HG03378 (cell line): ENCODE measurements at regions not wholly inside any gene's neighbourhood (a gene's known extent, or its start where the extent isn't known, plus 50 kb on each side); places are given as distances from the start of the nearest gene placed in this dataset.
"Not testable (repeated sequence)": the region's sequence is repeated elsewhere in the genome, so short reads cannot be mapped to it uniquely, and the experiment has no call there.

ENCODE experiments used
- ATAC-seq: cut with Tn5 transposase; IDR thresholded peaks from one replicate; pipeline ENCODE4 v1.9.1; 2021; ENCODE audit warnings: mild to moderate bottlenecking, moderate library complexity; ENCODE audit not compliant: unreplicated experiment

DNA sequence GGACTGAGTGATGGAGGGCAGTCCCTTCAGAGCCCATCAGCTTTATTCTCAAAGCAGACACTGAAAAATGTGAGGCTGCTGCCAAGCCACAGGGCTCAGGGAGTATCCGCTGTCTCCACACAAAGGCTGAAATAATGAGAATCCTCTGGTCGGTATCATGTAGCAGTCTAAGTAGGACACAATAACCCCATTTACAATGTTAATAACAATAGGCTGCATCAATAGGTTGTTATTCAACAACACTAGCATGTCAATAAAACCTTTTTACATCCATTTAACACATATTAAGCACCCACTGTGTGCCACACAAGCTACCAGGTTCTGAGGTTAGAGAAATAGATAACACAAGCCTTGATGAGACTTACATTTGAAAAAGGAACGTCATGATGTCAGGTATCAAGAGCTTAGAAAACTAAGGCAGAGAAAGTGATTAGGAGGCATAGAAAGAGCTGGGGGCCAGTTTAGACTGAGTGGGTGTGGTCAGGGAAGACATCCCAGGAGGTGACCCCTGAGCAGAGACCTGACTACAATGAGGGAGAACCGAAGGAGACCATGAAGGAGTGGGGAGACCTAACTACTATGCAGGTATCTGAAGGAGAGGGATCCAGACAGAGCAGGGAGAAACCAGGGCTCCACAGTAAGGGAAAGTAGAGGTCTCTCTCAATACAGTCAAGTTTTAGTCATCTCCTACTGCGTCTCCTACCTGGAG is 140.1 kb upstream of the GRIA1 start:
- ATAC-seq, result no peak

DNA sequence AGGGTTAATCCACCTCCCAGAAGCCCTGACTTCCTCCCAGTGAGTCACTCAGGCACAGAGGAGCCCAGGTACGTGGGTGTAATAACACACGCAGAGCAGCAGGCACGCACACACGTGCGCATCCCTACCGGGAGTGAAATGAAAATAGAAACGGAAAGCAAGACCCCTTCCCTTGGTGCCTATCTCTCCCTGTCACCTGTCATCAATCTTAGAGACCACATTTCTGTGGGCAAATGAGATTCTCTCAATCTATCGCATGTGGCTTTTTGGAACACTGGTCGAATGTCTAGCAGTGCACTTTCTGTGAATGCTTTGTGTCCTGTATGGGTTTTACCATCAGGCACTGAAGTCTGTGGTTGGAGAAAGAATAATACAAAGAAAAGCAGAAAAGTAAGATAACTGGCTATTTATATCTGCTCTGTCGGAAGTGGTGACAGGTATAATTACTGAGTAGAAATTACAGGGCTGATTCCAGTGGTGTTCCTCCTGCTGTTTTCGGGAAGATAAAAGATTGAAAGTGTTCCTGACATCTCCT is 137.7 kb upstream of the GRIA1 start:
- ATAC-seq, result peak; percentile 77

DNA sequence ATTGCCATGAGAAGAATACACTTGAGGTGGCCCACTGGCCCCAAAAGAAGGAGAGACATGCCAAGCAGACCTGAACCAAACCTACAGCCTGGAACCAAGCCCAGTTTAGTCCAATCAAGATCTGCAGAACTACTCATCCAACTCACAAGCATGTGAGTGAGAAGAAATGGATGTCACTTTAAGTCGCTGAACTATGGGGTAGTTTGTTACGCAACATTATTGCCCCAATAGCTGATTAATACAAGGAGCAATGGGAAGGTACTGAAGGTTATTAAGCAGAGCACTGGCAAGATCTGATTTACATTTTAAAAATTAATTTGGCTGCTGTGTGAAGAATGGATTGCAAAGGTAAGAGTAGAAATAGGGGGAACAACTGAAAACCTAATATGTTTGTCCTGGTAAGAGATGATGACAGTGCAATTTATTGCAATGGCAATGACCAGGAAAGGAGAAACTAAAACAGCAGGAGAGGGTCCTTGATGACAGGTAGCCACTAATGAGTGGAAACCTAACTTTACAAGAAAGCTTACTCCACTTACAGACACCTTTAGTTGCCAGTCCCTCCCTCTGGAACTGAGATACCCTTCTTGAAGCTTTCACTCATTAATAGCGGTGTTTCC is 132.9 kb upstream of the GRIA1 start:
- ATAC-seq, result no peak

DNA sequence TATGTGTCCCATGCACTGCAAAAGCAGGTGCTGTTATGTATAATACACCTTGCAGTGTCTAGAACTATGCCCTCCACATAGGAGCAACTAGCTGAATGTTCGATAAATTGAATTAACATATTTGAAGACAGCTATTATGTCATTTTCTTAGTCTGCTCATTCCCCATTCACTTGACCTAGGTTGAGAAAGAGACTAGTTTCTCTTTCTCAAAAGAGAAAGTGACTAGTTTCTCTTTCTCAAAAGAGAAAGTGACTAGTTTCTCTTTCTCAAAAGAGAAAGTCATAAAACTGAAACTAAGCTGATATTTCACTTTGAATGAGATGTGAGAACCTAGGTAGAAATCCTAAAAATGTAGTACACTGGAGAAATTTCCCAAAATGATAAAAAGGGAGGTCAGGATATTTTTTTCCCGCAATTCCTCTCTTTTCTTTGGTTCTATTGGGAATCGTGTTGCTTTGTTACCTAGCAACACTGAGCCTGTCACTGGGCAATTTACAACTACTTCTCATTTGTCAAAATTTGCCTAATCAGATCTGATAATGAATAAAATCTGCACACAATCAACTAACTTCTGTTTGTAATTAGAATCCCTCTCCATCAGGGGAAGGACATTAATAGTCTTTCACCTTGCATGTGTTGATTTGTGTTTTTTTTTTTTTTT is 132.0 kb upstream of the GRIA1 start:
- peak; percentile 96 for ATAC-seq

DNA sequence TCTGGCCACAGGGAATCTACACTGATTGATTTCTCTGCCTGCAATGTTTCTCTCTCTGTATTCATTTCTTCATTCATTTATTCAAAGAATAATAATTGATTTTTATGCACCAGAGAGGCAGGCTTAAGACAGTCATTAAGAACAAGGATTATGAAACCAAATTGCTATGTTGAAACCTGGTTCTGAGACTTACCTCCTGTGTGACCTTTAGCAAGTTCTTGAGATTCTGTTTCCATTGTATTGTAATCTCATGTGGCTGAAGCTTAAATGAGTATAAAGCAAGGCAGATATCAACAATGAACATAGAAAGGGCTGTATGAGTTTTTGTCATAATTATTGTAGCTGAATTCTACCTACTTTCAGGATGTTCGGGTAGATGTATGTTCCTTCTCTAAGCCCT is 129.6 kb upstream of the GRIA1 start:
- ATAC-seq, result no peak

DNA sequence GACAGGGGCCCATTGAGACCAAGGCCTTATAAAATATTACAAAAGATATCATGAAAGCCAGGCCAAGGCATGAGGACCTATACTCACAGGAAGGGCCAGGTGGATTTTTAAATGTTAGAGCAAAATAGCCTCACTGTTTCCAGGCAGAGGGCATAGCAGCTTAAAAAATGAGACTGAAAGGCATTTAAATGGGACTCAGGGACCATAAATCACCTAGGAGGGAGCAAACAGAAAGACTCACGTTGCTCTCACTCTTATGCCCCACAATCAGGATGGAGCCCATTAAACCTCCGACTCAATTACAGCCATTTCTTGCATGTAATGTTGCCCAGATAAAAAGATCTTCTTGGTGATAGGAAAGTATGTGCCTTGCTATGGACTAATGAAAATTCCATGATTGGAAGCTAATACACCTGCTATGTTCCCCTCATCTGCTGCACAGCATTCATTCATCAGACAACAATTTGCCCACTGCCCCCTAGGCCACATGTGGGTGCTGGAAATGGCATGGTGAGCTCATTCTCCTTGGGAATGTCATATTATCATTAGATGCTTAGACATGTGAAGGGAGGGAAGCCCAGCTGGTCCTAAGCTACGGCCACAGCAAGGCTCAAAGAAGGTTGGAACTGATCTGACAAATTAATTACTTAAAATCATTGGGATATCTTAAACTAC is 128.6 kb upstream of the GRIA1 start:
- no peak for ATAC-seq

DNA sequence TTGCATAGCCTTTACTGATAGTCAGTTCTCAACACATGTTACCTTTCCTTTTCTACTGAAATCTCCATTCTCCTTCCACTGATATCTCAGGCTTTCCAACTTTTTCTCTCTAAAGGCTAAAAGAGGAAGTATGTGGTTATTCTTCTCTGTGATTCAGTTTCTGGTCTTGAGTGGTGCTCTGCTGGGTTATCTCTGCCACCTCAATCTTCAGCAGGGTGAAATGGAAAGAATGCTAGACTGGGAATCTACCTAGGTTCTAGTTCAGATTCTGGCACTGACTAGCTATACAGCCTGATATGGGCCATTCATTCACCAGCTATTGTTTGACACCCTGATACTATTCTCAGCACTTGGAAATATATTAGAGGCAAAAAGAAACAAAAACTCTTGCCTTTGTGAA is 124.9 kb upstream of the GRIA1 start:
- ATAC-seq, result no peak

DNA sequence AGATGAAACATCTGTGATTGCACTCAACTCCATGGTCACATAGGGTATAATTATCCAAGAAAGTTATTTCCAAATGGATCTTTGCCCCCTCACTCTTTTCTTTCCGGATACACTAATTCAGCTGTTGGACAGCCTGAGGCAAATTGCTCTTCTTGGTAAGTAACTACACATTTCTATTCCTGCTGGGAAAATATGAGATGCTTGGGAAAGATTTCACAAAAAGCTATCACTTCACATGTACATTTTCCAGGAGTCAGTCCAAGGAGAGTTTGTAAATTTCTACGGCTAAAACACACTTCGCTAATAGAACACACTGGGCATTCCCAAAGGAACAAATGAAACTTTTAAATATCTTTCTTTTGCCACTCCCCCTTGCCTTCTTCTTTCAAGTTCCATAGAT is 123.0 kb upstream of the GRIA1 start:
- no peak for ATAC-seq

DNA sequence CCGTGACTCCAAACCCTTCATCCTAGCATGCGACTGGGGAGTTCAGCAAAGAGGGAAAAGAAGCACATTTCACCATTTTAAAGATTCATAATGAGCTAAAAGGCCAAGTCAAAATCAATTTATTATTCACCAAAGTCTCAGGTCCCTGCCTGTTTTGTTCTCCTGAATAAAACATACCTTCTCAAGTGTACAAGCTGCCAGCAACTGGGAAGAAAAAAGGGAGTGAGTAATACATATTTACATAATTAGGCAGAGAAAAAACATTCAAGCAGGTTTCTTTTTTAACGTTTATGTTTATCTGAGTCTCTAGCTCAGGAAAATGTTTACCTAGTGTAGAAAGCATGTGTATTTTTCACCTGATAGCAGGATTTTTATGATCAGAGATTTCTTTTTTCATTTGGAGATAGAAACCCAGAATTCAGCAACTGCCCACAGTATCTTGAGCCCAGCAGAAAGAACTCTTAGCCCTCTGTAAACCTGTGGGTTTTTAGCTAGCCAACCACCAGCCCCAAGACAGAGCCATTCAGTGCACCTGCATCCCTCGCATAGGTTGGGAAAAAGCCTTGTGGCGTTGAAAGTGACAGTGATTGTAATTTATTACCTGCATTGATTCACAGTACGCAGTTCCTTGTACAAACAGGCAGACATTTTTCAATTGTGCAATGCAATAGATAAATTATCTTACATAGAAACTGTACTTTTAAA is 117.9 kb upstream of the GRIA1 start:
- no peak for ATAC-seq

DNA sequence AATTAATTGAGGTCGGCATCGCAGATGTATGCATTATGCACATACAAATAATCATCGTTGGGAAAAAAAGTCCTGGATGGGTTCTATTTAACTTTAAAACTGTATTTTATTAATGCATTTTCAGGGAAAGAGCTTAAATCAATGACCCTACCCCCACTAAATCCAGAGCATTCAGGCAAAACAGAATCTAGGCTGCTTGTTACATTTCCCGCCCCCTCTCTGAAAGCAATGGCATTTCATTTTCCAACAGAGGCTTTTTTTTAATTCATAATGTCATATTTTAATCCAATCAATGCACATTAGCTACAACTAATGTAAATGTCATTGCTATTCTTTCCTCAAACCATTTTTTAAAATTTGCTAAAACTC is 117.4 kb upstream of the GRIA1 start:
- no peak for ATAC-seq

DNA sequence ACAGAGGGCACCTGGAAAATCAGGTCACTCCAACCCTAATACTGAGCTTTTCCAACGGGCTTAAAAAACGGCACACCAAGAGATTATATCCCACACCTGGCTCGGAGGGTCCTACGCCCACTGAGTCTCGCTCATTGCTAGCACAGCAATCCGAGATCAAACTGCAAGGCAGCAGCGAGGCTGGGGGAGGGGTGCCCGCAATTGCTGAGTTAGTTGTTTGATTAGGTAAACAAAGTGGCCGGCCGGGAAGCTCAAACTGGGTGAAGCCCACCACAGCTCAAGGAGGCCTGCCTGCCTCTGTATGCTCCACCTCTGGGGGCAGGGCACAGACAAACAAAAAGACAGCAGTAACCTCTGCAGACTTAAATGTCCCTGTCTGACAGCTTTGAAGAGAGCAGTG is 108.8 kb upstream of the GRIA1 start:
- not testable (repeated sequence) for ATAC-seq

DNA sequence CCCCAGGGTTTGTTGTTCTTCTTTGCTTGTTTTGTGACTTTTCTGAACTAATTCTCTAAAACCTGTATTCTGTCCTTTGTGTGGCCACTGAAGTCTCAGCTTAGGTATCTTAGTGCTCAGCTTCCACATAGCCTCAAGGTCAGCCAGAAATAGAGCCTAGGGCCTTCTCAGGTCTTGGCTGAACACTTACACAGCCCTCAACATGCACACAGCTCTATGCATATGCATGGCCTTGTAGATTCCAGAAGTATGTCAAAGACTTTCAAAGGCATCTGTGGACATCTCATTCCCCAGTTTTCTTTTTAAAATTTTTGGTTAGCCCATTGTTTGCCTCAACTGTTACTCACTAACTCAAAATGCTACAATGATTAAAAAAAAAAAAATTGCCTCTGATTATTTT is 99.9 kb upstream of the GRIA1 start:
- ATAC-seq, result no peak

DNA sequence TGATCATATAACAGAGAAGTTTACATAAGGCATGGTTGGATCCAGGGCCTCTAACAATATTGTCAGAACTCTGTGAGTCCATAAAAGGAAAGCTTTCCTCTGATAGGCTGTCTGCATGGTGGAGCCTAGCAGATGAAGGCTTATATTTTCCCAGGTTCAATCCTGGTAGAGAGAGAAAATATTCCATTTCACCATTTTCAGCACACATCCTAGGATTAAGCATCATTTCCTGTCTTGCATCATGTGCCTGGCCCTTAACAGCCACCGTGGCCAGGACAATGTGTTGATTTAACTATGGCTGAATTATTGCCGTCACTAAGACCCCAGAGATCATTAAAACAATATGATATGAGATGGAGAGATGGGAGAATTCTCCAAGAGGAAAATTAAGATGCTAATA is 90.9 kb upstream of the GRIA1 start:
- no peak for ATAC-seq

DNA sequence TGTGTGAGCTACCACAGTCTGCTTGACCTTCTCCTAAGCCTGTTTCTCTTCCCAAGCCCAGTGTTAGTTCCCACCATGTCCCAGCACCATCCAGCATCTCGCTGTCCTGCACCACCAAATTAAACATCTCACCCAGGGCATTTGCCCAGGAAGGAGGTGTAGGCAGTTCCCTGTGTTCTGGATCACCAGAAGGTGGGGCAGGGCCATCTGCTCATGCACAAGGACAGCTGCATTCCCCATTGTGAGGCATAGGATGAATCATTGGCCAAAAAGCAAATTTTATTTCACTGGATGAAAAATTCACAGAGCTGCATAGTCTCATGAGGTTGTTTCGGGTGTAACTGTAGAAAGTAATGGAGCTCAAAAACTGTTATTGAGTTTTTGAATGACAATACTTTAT is 89.5 kb upstream of the GRIA1 start:
- no peak for ATAC-seq

DNA sequence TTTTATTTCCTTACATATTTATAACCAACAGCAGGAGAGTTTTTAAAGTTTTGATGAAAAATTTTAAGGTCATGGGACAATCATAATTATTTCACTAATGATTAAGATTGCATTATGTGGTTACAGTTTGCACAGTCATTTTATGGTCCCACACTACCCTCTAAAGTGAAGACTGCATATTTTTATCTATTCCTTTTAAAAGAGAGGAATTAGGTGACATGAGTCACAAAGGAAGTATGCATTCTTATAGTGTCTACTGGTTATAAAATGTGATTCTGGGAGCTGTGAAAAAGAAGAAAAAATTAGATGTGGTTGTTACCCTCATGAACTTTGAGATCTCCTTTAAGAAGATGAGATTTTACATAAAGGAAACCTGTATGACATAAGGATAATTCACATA is 87.9 kb upstream of the GRIA1 start:
- ATAC-seq, result no peak

DNA sequence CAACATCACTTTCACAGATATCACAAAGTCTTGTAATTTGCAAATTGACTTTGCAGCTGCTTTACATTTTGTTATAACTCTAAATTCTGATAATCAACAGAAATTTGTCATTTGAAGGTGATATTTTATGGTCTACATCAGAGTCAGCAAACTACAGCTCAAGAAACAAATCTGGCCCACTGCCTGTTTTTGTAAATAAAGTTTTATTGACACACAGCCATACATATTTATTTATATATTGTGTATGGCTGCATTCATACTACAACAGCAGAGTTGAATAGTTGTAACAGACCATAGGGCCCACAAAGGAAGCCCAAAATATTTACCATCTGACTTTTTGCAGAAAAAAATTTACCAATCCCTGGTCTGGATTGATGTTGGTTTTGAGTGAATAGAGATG is 87.0 kb upstream of the GRIA1 start:
- no peak for ATAC-seq

DNA sequence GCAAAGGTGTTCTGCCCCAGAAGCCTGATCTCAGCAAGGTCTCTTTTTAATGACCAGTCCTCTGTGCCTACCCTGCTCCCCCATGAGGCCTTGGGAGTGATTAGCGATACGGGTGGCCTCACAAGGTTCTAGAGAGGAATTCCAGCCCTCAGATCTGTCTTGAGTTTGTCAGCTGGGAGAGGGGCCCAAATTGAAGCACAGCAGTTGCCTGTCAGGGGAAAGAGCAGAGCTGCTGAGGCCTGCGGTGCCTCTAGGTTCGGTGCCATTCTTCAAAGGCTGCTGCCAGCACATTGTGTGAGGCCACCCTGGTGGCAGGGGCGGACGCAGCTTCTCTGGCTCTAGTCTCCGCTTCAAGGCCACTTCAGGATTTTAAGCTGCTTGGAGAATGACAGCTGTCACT is 85.7 kb upstream of the GRIA1 start:
- no peak for ATAC-seq

DNA sequence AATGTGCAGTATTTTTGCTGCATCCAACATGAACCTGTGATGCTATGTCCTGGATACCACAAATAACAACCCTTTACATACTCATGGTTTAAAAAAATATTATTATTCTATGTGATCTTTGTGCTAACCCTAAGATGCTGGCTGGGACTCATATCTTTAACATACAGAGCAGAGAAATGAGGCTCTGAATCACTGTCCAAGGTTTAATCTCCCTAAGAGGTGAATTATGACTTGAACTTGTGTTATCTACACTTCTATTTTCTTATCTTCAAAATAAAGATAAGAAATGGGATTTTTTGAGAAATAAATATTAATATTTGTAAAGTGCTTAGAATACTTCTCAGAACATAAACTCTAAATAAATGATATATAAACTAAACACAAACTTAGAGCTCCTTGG is 68.8 kb upstream of the GRIA1 start:
- no peak for ATAC-seq

DNA sequence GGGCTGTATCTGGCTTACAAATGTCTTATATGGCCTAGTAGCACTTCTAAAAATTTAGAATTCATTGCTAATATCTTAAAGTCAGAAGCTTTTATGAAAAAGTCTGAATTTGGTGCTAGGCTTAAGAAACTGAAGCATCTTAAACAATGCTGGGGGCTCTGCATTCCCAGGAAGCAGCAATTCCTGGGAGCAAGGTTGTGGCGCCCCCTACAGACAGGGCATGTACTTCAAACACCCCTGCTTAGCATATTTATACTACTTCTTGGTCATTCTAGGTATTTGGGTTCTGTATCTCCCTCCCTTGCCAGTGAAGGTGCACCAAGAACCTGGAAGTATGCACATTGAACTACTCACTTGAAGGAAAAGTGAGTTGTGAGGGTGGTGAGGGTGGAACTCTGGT is 64.6 kb upstream of the GRIA1 start:
- ATAC-seq, result no peak

DNA sequence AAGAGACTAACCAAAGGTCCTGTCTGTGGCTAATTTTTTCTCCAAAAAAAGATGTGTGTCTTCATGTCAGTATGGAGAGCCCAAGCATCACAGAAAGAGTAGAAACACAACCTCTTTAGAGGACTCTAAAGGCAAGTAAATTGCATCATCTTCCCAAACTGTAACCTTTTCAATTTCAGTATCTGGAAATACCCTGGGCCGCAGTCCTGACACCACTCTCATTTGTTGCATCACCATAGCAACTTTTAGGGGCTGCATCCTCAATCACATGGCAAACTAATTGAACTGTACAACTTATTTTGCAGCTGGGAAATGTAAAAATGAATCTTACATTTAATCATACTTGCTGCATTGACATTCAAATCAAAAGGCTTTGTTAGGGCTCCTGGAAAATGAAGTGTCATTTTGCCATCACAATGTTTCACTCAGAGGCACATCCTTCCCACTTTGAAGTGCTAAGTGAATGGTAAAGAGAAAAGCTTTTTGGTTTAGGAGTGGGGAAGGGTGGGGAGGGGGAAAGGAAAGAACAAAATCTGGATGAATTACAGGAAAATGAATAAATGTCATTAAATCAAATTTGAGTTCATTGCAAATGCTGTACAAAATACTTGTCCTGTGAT is 60.6 kb upstream of the GRIA1 start:
- peak; percentile 64 for ATAC-seq

DNA sequence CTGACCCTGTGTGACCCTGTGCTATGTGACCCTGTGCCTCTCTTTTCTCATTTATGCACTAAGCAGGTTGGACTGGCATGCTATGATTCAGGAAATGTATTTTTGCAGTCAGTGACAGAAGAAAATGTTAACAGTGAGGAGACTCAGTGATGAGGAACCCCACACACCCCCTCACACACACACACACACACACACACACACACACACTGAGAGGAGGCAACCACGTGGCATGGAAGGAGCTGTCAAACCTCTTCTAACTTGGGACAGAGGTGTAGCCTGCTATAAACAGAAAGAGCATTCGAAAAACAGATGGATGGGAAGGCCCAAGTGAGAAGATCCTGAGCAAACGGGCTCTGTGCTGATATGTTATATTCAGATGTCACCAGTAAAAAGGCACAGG is 57.9 kb upstream of the GRIA1 start:
- no peak for ATAC-seq
